ENCODE measurements at regions not wholly inside any gene's neighbourhood (a gene's known extent, or its start where the extent isn't known, plus 50 kb on each side); places are given as distances from the start of the nearest gene placed in this dataset.

DNA sequence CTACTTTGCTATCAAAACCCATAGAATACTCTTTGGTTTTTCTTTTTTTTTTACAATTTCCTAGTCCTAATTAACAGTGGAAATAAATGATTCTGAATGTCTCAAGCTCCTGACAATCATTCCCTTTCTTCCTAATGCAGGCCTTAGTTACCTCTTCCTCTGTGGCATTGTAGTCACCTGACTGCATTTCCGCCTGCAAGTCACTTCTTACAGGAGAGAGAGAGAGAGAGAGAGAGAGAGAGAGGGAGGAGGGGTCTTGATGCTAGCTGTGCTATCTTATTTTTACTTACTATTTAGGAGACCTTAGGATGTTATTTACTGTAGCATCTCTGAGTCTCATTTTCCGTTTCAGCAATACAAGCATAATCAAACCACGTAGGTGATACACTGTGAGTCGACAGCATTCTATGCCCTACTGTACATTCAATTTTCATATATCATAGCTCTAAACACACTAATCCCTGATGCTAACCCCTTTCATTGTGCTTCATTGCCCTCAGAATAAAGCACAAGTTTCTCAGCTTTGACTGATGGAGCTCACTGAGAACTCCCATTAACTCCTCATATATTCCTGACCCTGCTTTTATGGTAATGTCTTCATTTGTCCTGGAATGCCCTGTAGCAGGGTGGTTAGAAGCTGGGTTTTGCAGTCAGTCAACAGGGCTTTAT, 1237.3 kb downstream of the XPNPEP1 start:
- ATAC-seq (replicated peaks in 6 of 8): peak in 5 of 8 experiments; percentile 50 to 86 (median 53)
- H3K4me3 ChIP-seq: no peak overlapping the region
- in situ Hi-C loops (cut with MboI; ENCODE audit: low pct_unique_long_range_greater_than_20kb in 2 of 9, low sequenced_read_pairs in 9 of 9, unreplicated experiment in 9 of 9): no loop called here
- 20 to 100% (median 61%) methylated on average over 1 to 4 of the region's 4 CpGs; no CpG with 5 or more reads in 3 of the 10 experiments for WGBS, 10 experiments
- peaks cover 3 to 19% of the 10 kb centered on the region in 2 donors for H3K4me1 ChIP-seq (replicated peaks in 1 of 2)
- H3K27ac ChIP-seq: no peak overlapping the region

DNA sequence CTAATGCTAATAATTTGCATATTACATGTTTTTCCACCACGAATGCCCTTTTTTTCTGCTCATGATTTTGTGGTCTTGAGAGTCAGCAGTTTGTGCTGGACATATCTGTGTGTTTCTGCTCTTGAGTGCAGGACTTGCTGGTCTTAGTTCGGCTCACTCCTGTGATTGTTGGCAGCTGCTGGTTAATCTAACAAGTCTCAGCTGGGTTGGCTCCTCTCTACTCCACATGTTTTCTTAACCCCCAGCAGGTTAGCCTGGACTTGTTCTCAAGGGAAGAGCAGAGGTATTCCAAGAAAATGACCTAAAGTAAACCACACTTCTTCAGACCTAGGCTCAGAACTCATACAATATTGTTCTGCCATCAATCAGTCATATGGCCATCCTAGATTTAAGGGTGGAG, 1238.9 kb downstream of the XPNPEP1 start:
- in situ Hi-C loops (cut with MboI; ENCODE audit: low pct_unique_long_range_greater_than_20kb in 2 of 9, low sequenced_read_pairs in 9 of 9, unreplicated experiment in 9 of 9): no loop called here
- WGBS, 10 experiments: 0 to 80% (median 64%) methylated on average over 1 to 2 of the region's 2 CpGs; no CpG with 5 or more reads in 3 of the 10 experiments
- Histone ChIP-seq H3K4me1 (replicated peaks in 1 of 2) (peaks cover 3 to 9% of the 10 kb centered on the region in 2 donors), H3K27ac (no peak overlapping the region), H3K4me3 (no peak overlapping the region)
- ATAC-seq (replicated peaks in 6 of 8): no peak

DNA sequence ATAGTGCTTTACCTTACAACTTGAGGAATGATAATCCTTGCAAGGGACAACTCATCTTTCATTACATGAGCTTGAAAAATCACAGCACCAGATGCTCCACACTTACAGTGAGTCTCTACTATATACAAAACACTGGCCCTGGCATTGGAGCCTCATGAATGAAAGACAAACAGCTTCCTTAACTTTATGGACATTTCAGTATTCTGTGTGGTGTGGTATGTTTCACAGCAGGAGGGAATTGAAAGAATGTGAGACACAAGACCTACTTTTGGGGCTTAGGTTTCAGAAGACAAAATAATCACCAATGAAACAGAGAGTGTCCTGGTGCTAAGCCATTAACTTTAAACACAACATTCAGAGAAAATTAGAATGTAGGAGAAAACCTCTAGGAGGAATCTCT, 1249.6 kb downstream of the XPNPEP1 start:
- in situ Hi-C loops (cut with MboI; ENCODE audit: low pct_unique_long_range_greater_than_20kb in 2 of 9, low sequenced_read_pairs in 9 of 9, unreplicated experiment in 9 of 9): no loop called here
- ATAC-seq (replicated peaks in 6 of 8): no peak
- H3K27ac ChIP-seq: no peak overlapping the region
- no peak overlapping the region for H3K4me3 ChIP-seq
- H3K4me1 ChIP-seq (replicated peaks in 1 of 2): peaks cover 0 to 2% of the 10 kb centered on the region in 2 donors

DNA sequence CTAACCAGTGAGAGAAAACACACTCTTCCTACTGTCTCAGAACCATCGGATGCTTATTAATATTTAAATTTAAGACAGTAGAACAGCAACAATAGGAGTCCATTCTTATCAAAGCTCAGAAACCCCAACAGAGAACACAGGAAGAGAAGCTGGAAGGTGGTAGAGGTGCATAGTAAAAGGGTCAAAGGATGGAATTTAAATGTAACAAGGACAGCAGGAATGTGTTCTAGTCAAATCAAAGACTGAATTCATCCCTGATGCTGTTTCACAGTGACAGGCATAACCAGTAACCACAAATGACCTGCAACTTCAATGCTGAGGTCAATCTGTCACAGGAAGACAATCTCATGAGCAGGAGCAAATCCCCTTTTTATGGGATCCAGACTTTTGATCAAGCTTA, 1259.7 kb downstream of the XPNPEP1 start:
- ATAC-seq (replicated peaks in 6 of 8): no peak
- in situ Hi-C loops (cut with MboI; ENCODE audit: low pct_unique_long_range_greater_than_20kb in 2 of 9, low sequenced_read_pairs in 9 of 9, unreplicated experiment in 9 of 9): no loop called here
- Histone ChIP-seq H3K27ac (no peak overlapping the region), H3K4me3 (no peak overlapping the region), H3K4me1 (replicated peaks in 1 of 2) (peaks cover 0 to 6% of the 10 kb centered on the region in 2 donors)
- WGBS, 10 experiments: 0 to 20% (median 0%) methylated on average over 1 of the region's 1 CpG; no CpG with 5 or more reads in 3 of the 10 experiments

DNA sequence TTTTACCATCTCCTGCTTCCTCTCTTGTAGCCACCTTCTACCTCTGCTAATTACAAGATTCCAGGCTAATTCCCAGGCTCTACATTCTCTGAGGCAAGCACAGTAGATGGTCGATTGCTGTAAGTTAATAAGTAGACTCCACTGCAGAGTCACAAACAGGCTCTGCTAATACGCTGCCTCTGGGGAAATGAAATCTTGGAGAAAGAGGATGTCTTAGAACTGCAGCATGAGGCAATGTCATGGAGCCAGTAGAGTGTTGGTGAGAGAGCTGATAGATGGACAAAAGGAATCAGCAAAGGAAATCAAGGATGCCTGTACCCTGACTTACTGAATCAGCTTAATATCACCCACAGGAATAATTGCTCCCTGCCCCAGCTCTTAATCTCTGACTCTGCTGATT, 1260.3 kb downstream of the XPNPEP1 start:
- in situ Hi-C loops (cut with MboI; ENCODE audit: low pct_unique_long_range_greater_than_20kb in 2 of 9, low sequenced_read_pairs in 9 of 9, unreplicated experiment in 9 of 9): no loop called here
- no peak overlapping the region for H3K4me3 ChIP-seq
- no peak overlapping the region for H3K27ac ChIP-seq
- 25 to 100% (median 82%) methylated on average over 1 to 2 of the region's 2 CpGs; no CpG with 5 or more reads in 2 of the 10 experiments for WGBS, 10 experiments
- ATAC-seq (replicated peaks in 6 of 8): no peak
- peaks cover 0 to 6% of the 10 kb centered on the region in 2 donors for H3K4me1 ChIP-seq (replicated peaks in 1 of 2)

DNA sequence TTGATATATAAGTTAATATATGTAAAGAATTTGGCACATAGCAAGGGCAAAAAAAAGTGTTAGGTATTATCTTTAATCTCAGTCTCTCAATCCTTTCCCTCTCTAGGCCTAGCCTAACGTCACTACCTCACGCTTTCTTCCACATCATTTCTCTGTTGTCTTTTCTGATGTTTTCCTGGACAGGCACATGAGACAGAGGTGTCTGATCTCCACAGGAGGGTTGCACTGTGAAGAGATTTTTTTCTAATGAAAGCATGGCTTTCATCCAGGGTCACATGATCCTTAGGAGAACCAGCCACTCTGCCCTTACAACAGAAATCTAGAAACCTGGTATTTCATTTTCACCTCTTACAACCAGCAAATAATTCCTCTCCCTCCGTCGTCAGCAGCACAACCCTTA, 1268.3 kb downstream of the XPNPEP1 start:
- Histone ChIP-seq H3K27ac (no peak overlapping the region), H3K4me1 (replicated peaks in 1 of 2) (no peaks in the 10 kb centered on the region), H3K4me3 (no peak overlapping the region)
- in situ Hi-C loops (cut with MboI; ENCODE audit: low pct_unique_long_range_greater_than_20kb in 2 of 9, low sequenced_read_pairs in 9 of 9, unreplicated experiment in 9 of 9): no loop called here
- whole genome bisulfite sequencing, 10 experiments: 53 to 100% (median 86%) methylated on average over 1 to 4 of the region's 4 CpGs
- ATAC-seq (replicated peaks in 6 of 8): no peak

DNA sequence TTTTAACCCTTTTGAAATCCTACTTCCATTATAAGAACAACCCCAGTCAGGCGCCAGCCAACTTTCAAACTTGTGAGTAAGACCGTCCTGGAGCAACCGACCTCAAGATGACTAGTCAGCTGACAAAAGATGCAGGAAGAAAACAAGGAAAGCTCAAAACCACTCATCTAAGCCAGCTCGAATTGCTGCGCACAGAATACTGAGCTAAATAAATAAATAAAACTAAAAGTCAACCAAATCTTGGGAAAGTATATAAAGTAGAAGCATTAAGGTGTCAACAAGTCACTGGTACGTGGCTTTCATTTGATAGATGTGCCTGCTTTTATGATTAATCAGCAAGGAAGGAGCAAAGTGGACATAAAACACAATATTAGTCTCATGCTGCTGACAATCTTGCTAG, 1269.8 kb downstream of the XPNPEP1 start:
- Histone ChIP-seq H3K4me1 (replicated peaks in 1 of 2) (no peaks in the 10 kb centered on the region), H3K4me3 (no peak overlapping the region), H3K27ac (no peak overlapping the region)
- ATAC-seq (replicated peaks in 6 of 8): no peak
- 0 to 92% (median 80%) methylated on average over 1 to 6 of the region's 6 CpGs; no CpG with 5 or more reads in 1 of the 10 experiments for WGBS, 10 experiments
- in situ Hi-C loops (cut with MboI; ENCODE audit: low pct_unique_long_range_greater_than_20kb in 2 of 9, low sequenced_read_pairs in 9 of 9, unreplicated experiment in 9 of 9): no loop called here

DNA sequence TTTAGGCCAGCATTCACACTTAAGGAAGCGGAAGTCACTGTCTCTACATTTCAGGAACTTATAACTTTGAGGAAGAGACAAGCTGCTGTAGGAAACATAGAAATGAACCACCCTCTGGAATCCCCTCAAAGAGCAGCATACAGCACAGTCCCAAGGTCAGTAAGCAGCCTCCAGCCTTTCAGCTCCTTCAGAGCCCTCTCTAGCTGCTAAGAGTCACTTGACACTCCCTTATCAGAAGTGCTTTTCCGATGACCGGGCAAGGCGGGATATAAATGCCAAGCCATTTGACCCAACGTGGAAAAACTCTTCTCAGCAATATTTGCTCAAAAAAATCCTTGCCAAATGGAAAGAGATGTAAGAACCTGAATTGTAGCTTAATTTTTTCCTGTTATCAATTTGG, 1284.3 kb downstream of the XPNPEP1 start:
- H3K4me1 ChIP-seq (replicated peaks in 1 of 2): no peaks in the 10 kb centered on the region
- no peak overlapping the region for H3K27ac ChIP-seq
- no peak overlapping the region for H3K4me3 ChIP-seq
- ATAC-seq (replicated peaks in 6 of 8): no peak
- WGBS, 10 experiments: 54 to 100% (median 85%) methylated on average over 1 to 5 of the region's 5 CpGs; no CpG with 5 or more reads in 1 of the 10 experiments
- in situ Hi-C loops (cut with MboI; ENCODE audit: low pct_unique_long_range_greater_than_20kb in 2 of 9, low sequenced_read_pairs in 9 of 9, unreplicated experiment in 9 of 9): no loop called here

DNA sequence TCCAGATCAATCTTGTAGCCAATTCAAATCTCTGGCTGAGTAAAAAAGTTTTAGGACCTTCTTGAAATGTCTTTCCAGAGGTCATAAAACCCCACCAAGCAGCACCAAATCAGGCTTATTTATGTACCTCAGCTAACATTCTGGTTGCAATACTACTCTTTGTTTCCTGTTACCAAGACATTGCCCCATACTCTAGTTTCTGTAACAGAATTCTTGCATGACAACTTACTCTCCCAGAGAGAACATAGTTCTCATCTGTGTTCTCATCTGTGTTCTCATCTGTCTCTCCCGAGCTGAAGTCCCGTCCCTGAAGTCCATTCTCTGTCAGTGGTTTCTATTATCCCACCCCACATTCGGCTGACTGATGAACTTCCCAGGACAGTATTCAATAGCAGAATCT, 1285.1 kb downstream of the XPNPEP1 start:
- H3K4me1 ChIP-seq (replicated peaks in 1 of 2): no peaks in the 10 kb centered on the region
- H3K4me3 ChIP-seq: no peak overlapping the region
- 0 to 93% (median 60%) methylated on average over 1 to 3 of the region's 3 CpGs; no CpG with 5 or more reads in 3 of the 10 experiments for WGBS, 10 experiments
- H3K27ac ChIP-seq: no peak overlapping the region
- ATAC-seq (replicated peaks in 6 of 8): peak in 1 of 8 experiments; percentile 47
- in situ Hi-C loops (cut with MboI; ENCODE audit: low pct_unique_long_range_greater_than_20kb in 2 of 9, low sequenced_read_pairs in 9 of 9, unreplicated experiment in 9 of 9): no loop called here

DNA sequence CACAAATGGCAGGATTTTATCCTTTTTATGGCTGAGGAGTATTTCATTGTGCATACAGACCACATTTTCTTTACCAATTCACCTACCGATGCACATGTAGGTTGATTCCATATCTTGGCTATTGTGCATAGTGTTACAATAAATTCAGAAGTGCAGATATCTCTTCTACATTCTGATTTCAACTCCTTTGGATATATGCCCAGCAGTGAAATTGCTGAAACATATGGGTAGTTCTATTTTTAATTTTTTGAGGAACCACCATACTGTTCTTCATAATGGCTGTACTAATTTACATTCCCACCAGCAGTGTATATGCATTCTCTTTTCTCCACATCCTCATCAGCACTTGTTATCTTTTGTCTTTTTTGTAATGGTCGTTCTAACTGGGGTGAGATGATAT, 1290.3 kb downstream of the XPNPEP1 start:
- 0 to 100% (median 50%) methylated on average over 1 to 2 of the region's 2 CpGs; no CpG with 5 or more reads in 1 of the 10 experiments for WGBS, 10 experiments
- in situ Hi-C loops (cut with MboI; ENCODE audit: low pct_unique_long_range_greater_than_20kb in 2 of 9, low sequenced_read_pairs in 9 of 9, unreplicated experiment in 9 of 9): no loop called here
- peaks cover 5 to 11% of the 10 kb centered on the region in 2 donors for H3K4me1 ChIP-seq (replicated peaks in 1 of 2)

DNA sequence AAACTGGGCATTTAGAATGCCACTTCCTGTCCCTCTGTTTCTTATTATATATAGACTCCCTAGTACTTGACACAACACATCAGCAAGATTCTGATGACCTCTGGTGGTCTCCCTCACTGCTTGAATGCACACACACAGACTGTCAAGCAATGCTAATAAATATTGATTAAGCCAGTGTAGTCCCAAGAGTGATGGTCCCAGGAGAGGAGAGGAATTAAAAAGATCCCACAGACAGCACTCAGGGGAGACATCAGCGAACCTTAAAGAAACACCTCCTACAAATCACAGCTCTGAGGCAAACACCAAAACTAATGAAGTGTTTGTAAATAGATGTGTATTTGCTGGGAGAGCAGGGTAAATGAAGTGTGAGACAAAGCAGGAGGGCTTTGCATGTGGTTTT, 1291.2 kb downstream of the XPNPEP1 start:
- Histone ChIP-seq H3K4me1 (replicated peaks in 1 of 2) (peaks cover 5 to 11% of the 10 kb centered on the region in 2 donors), H3K4me3 (no peak overlapping the region), H3K27ac (no peak overlapping the region)
- in situ Hi-C loops (cut with MboI; ENCODE audit: low pct_unique_long_range_greater_than_20kb in 2 of 9, low sequenced_read_pairs in 9 of 9, unreplicated experiment in 9 of 9): no loop called here
- WGBS, 10 experiments: 0 to 100% (median 50%) methylated on average over 1 of the region's 1 CpG; no CpG with 5 or more reads in 7 of the 10 experiments
- peak in 5 of 8 experiments; percentile 74 to 98 (median 98) for ATAC-seq (replicated peaks in 6 of 8)

More for the DNA sequence above, 1290.3 kb downstream of the XPNPEP1 start:
- no peak overlapping the region for H3K27ac ChIP-seq
- H3K4me3 ChIP-seq: no peak overlapping the region
- no peak for ATAC-seq (replicated peaks in 6 of 8)

DNA sequence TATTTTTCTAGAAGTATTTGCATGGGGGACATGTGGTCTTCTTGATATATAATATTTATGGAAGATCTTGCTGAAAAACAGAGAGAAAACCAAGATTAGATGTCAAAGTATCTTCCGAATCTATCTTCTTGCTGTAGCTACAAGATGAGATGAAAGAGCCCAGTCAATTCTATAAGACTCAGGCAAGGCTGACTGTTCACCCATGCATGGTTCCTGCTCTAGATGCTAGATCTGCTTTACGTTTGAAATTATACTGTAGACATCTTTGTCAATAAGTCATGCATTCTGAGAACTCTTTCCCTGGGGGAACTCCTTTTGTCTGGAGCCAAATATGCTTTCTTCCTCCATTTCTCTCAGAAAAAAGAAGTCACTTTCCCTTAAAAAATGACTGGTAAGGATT, 1292.0 kb downstream of the XPNPEP1 start:
- Histone ChIP-seq H3K27ac (no peak overlapping the region), H3K4me3 (no peak overlapping the region), H3K4me1 (replicated peaks in 1 of 2) (peaks cover 5 to 11% of the 10 kb centered on the region in 2 donors)
- ATAC-seq (replicated peaks in 6 of 8): no peak
- 25 to 100% (median 70%) methylated on average over 1 to 2 of the region's 2 CpGs; no CpG with 5 or more reads in 2 of the 10 experiments for WGBS, 10 experiments
- in situ Hi-C loops (cut with MboI; ENCODE audit: low pct_unique_long_range_greater_than_20kb in 2 of 9, low sequenced_read_pairs in 9 of 9, unreplicated experiment in 9 of 9): no loop called here

DNA sequence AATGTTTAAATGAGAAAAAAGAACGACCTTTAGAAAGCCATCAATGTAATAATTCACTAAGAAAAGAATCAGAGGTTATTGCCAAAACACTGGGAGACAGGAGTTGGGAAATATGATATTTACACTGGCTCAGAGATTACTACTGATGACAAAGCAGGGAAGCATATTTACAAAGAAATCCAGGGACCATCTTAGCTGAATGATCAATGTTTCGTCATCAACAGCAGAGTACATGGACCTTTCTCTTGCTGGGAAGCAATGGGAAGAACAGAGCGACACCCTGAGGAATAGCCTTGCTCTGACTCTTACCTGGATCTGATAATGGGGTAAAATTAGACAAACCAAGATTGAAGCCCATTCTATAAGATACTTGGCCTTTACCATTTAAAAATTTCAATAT, 1293.5 kb downstream of the XPNPEP1 start:
- Histone ChIP-seq H3K4me3 (no peak overlapping the region), H3K27ac (no peak overlapping the region), H3K4me1 (replicated peaks in 1 of 2) (peaks cover 5 to 25% of the 10 kb centered on the region in 2 donors)
- ATAC-seq (replicated peaks in 6 of 8): no peak
- in situ Hi-C loops (cut with MboI; ENCODE audit: low pct_unique_long_range_greater_than_20kb in 2 of 9, low sequenced_read_pairs in 9 of 9, unreplicated experiment in 9 of 9): no loop called here
- 4 to 82% (median 68%) methylated on average over 2 to 3 of the region's 3 CpGs; no CpG with 5 or more reads in 3 of the 10 experiments for WGBS, 10 experiments

DNA sequence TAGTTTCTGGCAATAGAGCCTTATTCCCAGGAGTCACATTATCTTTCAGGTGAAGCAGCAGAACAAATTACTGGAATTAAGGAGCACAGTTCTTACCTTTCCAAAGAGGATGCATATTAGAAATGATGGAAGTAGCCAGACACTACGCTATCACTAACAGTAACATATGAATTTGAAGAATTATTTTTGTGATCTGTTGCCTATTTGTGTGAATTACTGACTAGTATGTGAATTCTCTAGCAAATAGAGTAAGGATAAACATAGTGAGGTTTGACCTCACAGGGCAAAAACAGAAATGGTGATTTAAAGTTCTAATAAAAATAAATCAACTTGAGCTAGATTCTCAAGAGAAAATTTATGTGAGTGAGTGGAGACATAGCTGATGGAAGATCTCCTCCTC, 1299.3 kb downstream of the XPNPEP1 start:
- in situ Hi-C loops (cut with MboI; ENCODE audit: low pct_unique_long_range_greater_than_20kb in 2 of 9, low sequenced_read_pairs in 9 of 9, unreplicated experiment in 9 of 9): no loop called here
- no peak overlapping the region for H3K27ac ChIP-seq
- peak in 4 of 8 experiments; percentile 9 to 77 (median 58) for ATAC-seq (replicated peaks in 6 of 8)
- H3K4me1 ChIP-seq (replicated peaks in 1 of 2): peaks cover 0 to 30% of the 10 kb centered on the region in 2 donors
- H3K4me3 ChIP-seq: no peak overlapping the region
- WGBS, 10 experiments: 25 to 100% (median 76%) methylated on average over 1 of the region's 1 CpG; no CpG with 5 or more reads in 4 of the 10 experiments
